ENCODE measurements at regions not wholly inside any gene's neighbourhood (a gene's known extent, or its start where the extent isn't known, plus 50 kb on each side); places are given as distances from the start of the nearest gene placed in this dataset.

DNA sequence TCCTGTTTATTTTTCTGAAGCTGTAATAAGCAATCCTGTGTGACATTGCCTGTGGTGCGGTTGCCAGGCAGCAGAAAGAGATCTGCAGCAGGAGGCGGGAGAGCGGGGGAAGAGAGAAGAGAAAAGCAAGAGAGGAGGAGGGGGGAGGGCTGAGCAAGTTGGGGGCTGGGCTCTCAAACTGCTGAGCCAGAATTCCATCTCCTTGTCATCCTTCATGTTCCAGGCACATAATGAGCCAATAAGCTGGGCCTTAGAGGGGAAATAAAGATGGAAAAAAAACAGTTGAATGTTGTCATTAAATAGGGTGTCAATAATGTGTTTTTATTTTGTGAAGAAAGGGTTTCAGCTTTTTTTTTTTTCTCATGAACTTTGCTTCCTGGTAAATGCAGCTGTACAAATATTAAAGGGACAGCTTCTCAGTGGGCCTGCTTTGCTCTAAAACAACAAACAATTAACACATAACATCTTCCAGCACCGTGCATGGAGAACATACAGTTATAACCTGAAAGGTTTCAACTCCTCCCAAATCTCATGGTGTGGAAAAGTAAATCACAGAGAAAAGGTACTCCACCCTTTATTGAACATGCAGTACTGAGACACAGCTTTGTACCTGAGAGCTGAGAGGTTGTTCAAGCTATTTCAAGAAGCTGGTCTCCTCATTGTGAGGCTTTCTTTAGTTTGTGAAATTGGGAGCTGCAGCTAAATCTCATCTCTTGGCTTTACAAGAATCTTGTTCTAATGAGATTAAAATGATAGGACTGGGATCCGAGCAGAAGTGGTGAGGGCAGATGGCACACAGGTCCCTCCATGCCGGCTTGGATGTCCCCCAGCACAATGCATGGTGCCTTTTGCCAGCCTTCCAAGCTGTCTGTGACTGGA, 451.1 kb upstream of the KCNMB2 start:
- TF ChIP-seq, protein P1, sequence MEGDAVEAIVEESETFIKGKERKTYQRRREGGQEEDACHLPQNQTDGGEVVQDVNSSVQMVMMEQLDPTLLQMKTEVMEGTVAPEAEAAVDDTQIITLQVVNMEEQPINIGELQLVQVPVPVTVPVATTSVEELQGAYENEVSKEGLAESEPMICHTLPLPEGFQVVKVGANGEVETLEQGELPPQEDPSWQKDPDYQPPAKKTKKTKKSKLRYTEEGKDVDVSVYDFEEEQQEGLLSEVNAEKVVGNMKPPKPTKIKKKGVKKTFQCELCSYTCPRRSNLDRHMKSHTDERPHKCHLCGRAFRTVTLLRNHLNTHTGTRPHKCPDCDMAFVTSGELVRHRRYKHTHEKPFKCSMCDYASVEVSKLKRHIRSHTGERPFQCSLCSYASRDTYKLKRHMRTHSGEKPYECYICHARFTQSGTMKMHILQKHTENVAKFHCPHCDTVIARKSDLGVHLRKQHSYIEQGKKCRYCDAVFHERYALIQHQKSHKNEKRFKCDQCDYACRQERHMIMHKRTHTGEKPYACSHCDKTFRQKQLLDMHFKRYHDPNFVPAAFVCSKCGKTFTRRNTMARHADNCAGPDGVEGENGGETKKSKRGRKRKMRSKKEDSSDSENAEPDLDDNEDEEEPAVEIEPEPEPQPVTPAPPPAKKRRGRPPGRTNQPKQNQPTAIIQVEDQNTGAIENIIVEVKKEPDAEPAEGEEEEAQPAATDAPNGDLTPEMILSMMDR (conservative IDR thresholded peaks at IDR 0.05), result no peak
- no peak for TF ChIP-seq ZFX (IDR thresholded peaks at IDR 0.05)

Data from C4-2B (cell line).